DMS79 treated with DMSO at 0.1 percent for 48 hours (cell line): ENCODE measurements at regions not wholly inside any gene's neighbourhood (a gene's known extent, or its start where the extent isn't known, plus 50 kb on each side); places are given as distances from the start of the nearest gene placed in this dataset.

ENCODE experiments used
- DNase-seq: peaks from one replicate; lab custom pipeline; 2025; lab: John Stamatoyannopoulos, UW

DNA sequence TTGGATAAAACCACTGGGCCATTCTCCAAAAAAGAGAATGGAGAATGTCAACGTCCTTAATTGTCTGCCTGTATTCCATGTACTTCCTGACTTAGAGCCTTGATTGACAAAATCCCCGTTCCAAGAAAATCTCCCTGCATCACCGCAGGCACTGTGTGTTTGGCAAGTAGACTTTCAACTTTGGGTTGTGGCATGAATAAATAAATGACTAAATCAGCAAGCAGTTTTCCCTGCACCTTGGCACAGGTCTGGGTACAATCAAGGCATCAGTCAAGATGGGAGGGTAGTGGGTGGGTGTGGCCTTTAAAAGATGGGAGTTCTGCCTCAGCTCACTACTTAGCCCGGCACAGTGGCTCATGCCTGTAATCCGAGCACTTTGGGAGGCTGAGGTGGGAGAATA, 248.5 kb upstream of the RPL38 start:
- DNase-seq, result no peak

DNA sequence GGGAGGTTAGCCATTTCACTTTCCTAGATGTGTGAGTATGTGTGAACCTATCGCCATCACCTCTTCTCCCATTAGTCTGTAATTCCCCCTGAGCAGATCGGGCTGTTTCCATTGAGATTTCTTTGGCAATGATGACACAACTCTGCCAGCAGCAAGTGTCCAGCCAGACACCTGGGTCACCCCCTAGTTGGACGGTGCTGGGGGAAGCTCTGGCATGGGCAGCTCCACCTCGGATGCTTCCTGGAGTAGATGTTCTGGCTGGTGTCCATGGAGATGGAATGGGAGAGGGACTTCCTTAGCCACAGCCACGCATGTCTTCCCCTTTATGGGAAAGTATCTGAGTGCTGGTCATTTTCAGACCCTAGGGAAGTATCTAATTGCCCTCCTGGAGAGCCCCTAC, 247.9 kb upstream of the RPL38 start:
- no peak for DNase-seq

DNA sequence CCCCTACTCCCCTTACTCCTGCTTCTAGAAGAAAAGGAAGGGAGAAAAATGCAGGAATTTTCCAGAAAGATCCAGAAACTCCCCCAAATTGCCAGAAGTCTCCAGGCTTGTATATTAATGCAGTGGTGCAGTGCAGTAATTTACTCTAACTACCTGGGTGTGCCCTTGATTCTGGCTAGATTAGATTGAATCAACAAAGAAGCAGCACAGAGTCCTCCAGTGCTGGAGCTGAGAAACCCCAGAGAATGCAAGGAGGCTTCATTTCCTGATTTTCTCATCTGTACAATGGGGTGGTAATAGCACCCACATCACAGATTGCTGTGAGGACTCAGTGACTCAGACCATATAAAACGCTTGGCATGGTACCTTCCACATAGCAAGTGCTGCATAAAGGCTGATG, 247.3 kb upstream of the RPL38 start:
- no peak for DNase-seq

DNA sequence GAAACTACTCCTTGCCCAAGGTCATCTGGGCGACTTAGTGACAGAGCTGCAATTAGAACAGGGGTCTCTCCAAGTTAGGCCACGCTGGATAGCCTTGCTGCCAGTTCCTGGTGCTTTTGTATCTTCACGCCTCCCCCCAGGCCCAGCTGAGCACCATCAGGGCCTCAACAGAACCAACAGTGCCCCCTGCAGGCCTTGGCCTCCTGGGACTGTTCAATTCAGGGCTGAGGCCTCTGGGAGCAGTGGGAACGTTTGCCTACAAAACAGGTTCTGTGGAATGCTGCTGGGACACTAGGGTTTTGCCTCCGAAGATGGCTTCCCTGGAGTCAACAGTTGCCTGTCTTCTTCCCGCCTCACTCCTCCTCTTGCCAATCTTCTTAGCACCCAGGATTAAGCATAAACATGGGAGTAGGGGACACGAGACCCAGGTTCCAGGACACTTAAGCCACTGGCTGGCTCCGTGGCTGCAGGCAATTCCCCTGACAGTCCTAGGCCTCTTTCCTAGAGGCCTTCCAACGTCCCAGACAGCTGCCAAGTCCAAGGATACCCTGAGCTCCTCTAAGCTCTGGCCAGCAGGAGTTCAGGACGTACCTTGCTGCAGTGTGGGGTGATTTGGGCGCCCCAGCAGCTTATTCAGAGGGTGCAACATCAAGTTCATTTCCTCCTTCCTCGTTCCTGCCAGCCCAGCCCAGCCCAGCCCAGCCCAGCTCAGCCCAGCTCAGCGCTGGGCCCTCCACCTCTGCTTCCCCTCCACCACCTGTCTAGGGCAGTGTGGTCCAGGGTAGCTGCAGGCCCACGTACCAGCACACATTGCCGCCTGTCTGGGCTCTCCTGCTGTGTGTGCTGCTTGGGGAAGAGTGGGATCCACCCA, 246.6 kb upstream of the RPL38 start:
- no peak for DNase-seq

DNA sequence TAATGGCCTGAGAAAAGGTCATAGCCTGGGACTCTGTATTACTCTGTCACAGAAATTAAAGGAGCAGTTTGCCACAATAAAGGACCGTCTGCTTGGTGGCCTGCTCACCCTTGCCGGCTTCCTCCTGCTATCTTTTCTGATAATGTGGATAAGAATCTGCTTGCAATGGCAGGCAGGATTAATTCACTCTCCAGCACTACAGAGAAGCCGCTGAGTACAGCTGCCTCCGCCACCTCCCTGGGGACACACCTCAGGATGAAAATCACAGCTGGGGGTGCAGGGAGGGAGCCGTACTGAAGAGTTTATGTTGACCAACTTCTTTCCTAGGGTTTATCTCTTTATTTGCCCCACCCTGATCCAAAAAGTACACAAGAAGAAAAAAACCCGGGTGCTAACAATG, 245.9 kb upstream of the RPL38 start:
- no peak for DNase-seq

DNA sequence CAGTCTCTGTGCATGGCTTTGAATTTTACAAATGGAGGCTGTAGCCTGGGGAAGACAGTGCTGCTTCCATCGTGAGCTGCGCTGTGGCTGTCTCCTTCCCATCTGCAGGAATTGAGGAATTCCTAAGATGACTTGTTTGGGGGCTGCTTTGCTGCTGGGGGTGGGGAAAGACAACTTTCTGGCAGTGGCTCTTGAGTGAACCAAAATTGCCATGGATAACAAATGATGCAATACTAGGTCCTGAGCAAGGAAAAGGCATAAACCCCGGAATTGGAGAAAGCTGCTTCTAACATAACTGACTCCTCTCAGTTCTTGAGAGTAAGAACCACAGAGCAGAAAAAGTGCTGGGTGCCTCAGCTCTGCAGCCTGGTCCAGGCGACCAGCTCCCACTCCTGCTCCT, 245.0 kb upstream of the RPL38 start:
- no peak for DNase-seq

DNA sequence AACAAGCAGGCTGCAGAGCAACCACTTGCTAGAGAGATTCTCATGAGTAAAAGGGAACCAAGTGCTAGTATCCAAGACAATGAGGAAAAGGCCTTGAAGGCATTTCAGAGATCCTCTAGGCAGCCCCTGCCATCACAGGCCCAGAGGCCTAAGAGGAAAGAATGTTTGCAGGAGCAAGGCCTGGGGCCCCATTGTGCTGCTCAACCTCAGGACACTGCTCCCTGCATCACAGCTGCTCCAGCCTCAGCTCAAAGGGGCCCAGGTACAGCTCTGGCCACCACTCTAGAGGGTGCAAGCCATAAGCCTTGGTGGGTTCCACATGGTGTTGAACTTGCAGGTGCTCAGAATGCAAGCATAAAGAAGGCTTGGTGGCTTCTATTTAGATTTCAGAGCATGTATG, 243.0 kb upstream of the RPL38 start:
- no peak for DNase-seq

DNA sequence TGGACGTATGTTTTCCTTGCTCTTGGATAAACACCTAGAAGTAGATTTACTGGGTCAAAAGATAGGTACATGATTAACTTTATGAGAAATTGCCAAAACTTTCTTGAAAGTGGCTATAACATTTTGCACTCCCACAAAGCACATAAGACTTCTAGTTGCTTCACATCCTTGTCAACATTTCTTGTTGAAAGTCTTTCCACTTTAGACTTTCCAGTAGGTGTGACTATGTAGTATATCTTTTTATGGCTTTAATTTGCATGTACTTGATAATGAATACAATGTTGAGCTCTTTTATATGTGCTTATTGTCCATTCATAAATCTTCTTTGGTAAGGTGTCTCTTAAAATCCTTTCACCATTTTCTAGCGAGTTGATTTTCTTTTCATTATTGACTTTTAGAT, 241.2 kb upstream of the RPL38 start:
- no peak for DNase-seq

DNA sequence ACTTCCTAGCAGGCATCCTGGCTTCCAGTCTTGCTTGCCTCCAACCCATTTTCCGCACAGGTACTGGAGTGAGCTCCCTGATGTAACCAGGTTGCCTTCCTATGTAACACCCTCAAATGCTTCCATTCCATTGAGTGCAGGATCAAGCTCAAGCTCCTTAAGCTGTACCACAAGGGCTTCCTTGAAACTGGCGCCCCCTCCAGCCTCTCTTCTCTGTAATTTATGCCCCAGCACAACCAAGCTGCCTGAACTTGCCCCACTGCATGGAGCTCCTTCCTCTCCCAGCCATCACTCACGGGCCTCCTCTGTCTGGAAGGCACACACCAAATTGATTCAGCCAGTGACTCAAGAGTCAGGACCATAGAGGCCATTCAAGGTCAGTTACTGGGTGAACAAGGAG, 234.8 kb upstream of the RPL38 start:
- DNase-seq, result no peak

DNA sequence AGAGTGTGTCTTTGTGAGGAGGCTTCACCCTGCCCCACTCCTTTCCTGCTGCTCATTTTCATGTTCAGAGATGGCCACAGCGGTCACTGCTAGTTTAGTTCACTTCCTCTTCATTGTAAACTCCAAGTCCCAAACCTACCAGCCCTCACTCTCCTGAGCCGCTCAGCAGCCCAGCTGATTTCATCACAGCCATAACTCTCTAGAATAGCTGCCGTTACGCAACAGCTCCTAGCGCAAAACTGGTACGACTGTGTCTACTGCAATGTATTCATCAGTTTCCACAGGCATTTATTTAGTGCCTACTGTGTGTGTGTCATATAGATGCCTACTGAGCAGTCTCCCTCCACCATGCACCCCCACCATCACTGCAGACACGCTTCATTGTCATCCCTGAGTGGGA, 233.5 kb upstream of the RPL38 start:
- DNase-seq, result no peak

DNA sequence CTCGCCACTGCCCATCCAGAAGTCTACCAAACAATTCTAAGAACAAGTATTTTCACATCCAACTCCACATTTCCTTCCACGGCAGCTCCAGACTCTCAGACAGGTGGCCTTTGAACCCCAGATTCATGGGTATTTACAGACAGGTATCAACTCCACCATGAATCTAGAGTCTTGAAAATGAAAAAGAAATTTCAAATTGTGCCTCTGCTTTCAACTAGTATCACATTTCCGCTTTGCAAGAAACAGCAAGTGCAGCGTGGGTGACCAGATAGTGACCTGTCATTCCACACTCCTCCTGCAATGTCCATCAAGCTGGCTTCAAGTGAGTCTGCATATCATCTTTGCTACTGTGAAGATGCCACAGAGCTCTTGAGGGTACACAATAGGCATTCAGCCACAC, 232.4 kb upstream of the RPL38 start:
- no peak for DNase-seq

DNA sequence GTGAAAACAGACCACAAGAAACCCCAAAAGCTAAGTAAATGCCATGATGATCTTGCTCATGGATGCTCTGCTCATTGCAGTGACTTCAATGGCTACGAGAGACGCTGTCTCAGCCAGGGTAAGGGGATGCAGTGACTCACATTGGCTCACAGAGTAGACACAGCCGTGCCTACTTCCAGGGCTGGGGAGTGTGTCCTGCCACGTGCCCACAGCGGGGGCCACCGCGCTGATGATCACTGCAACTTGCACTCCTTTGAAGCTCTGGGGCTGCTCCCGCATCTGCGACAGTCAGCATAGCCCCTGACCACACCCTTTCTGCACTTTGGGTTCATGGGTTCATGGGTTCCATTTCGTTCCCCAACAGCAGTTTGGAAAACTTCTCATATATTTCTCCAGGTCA, 231.4 kb upstream of the RPL38 start:
- DNase-seq, result no peak

DNA sequence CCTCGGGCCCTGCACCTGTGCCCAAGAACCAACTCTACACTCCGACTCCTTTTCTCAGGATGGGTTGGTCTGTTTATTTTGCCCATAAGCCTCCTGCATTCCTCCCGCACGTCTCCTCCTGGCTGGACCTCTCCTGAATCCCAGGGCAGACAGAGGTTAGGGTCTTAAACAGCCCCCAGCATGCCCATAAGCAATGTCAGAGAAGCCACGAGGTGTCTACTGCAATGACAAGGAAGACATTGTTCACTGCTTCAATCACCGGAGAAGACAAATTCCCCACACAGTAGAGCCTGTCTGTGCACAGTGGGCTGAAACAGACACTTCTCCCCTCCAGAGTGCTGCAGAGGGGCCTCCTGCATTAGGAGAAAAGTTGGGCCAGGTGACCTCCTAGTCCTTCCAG, 230.6 kb upstream of the RPL38 start:
- no peak for DNase-seq

DNA sequence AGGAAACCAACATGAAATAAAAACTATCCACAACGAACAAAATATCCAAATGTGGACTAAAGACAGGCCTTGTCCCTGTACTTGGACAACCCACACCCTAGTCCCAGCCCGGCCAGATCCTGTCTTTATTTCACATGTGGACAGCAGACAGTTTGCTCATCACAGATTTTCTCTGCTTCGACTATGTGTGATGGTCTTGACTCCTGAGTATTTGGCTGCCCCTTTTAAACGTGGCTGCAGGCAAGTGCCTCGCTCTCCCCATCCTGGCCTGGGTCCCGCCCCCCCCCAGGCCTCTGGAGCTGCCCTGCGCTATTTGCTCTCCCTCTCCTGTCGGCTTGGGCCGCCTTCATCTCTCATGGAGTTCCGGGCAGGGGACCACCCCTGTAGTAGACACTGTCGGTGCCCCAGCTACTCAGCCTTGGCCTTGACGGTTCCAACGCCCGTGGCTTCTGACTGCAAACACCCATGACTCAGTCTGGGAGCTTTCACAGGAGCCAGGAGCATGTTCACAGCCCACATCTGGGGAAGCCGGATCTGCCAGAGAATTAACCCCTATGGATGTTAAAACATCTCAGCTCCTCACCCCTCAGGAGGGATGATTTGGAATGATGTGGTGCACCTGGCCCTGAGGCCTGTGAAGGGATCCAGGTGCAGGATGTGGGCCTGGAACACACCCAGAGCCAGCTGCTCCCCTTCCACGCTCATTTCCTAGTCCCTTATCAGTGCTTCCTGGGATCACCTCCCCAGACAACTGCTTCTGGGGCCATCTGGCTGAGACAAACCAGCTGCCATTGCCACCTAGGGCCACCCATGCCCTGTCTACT, 229.7 kb upstream of the RPL38 start:
- DNase-seq, result no peak

DNA sequence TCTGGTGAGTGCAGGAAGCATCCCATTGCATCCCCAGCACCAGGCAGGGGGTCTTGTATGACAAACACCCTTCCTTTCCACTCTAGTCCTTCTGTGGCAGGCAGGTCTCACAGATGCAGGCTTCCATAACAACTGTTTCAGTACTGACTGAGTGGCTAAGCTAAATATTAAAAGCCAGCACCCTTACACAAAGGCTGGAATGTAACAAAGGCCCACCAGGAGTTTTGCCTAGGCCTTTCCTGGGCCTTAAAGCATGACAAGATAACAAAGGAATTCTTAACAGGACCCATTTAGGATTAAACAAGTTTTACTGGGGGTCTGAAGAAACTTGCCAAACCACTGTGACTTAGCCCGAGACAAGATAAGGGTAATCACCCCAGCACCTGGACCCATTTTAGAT, 228.9 kb upstream of the RPL38 start:
- no peak for DNase-seq

DNA sequence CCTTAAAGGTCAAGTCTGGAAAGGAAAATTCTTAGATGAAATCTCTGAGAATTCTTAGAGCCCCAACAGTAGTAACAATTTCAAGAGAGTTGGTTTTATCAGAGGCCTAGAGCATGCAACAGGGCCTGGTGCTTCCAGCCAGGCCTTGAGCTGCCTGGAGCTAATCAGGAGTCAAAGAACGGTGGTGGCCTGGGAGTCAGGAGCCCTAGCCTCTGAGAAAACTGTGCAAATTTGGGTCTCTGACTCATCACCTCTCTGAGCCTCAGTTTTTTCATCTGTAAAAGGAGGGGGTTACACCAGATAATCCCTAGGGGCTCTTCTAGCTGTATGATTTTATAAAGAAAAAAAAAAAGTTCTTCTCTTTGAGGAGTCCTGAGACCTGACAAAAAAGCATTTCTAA, 227.3 kb upstream of the RPL38 start:
- no peak for DNase-seq

DNA sequence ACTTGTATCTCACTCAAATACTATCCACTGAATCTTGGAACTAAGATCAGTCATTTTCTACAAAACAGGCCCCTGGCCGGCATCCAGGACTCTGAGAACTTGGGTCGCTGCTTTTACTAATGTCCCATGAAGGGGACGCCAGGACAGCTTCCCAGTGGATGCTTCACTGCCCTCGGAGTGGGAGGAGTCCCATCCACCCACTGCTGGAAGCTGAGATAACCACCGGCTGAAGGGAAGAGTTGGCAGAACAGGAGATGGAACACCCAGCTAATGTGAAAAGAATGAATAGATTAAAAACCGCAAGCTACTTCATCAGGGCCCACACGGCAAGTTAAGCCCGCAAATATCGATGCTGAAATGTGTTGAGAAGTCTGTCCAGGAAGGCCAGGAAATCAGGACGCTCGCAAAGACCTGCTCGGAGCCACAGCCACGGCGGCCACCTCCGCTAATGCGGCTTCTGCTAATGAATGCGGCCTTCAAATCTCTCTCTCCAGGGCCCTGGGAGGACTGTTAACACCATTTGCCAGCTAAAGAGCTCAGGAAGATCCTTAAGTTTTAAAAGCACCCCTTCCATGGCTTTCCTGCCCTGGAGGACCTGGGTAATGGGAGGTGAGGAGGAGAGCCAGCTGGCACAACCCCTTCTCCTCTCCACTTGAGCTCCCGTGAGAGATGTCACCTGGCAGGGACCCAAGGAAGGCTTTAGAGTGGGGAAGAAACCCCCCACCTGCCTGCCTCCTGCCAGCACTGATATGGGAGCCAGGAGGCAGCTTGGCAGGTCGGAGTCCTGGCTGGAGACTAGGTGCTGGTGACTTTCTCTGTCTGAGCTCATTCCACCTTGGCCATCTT, 226.6 kb upstream of the RPL38 start:
- DNase-seq, result peak; percentile 84

DNA sequence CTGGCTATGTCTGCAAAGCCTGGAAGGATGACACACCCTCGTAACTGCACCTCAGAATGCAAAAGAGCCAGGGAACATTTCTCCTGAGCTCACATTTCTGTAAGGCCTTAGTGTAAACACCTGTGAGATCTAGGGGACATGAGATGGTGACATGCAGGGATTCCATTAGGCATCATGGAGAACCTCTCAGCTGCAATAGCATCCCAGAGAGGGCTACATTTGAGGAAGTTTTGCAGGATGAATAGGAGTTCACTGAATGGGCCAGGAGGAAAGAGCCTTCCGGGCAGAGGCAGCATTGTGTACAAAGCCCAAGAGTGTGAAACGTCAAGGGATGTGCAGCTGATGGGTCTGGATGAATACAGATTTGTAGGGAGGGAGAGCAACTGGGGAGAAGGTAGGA, 223.0 kb upstream of the RPL38 start:
- no peak for DNase-seq

DNA sequence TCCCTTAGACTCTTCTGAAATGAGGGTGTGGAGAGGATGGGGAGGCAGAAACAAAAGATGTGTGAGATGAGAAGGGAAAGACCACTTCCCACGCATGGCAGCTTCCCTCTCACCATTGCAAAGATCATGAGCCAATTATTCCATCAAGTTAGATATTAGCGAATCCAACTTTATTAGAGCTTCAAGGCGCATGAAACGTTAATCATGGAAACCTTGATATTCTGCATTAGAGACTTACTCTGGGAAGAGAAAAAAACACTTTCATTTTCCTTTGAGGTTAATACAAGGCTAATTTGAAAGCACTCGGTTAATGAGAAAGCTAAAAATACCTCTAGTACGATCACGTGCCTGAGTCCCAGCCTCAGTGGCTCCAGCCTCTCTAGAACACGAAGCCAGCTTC, 220.6 kb upstream of the RPL38 start:
- DNase-seq, result no peak

DNA sequence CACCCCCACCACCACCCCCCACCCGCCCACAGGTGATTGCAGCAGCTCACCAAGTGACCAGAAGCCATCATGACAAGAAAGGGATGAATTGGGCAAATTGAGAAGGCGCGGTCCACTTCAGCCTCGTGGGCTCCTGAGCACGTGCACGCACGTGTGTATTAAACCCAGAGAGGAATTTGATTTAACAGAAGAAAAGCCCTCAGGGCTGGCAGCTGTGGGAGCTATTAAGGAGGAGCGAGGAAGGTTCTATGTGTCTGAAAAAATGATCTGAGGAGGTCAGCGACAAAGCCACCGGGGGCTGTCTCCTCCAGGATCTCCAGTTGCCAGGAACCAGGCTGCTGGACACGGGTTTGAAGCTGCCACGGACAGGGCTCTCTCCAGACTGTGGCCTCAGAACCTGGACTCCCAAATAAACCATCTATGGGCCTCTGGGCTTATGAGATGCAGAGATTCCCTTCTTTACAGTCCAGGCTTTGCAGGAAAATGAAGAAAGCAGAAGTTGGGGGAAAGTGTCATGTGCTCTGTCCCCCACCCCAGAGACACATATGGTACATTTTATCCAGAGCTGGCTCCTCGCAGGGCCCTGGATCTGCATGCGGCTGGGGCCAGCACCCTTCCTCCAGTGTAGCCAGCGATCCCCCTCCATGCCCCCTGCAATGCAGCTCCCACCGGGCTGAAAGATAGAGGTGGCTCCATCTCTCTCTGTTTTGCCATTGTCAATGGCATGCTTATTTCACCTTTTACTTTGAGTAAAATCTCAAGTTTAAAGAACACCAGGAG, 219.7 kb upstream of the RPL38 start:
- DNase-seq, result no peak

DNA sequence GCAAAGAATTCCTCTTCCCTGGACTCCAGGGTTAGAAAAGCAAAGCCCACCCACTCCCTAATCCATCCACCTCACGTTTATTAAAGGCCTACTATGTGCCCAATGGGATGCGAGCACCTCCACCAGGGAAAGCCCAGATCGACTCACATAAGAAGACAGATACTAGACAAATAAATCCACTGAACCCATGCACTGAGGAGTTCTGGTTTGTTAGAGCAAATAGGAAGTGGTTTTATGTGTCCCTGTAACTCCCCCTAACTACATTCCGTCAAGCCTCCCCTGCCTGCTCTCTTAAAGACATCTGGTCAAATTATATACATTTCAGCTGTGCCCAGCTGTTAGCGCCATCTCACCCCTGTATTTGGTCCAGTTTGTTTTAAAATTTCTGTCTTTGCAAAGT, 218.5 kb upstream of the RPL38 start:
- DNase-seq, result no peak
